HUDEP-2 (cell line): ENCODE measurements at regions not wholly inside any gene's neighbourhood (a gene's known extent, or its start where the extent isn't known, plus 50 kb on each side); places are given as distances from the start of the nearest gene placed in this dataset.

Source experiments
- DNase-seq, 76 experiments: peaks; one replicate each; lab custom pipeline; 2025; ENCODE audit not compliant: unreplicated experiment in 76 of 76; lab: John Stamatoyannopoulos, UW

DNA sequence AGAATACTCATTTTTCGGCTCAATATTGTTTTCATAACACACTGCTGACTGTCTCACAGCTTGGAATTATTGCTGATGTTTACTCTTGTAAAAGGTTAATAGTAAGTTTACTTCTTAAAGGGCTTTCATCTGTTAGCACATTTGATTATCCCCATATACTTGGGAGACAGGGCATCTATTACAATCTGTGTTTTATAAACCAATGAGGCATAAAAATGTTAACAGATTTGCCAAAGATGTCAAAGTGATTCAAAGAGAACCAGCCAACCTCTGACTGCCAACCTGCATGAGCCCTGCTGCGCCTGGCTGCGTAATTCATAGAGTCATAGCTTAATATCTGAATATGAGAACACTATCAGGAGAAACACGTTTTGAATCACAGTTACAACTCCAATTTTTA lies 665.6 kb downstream of the TRIML1 start:
- DNase-seq = no peak

DNA sequence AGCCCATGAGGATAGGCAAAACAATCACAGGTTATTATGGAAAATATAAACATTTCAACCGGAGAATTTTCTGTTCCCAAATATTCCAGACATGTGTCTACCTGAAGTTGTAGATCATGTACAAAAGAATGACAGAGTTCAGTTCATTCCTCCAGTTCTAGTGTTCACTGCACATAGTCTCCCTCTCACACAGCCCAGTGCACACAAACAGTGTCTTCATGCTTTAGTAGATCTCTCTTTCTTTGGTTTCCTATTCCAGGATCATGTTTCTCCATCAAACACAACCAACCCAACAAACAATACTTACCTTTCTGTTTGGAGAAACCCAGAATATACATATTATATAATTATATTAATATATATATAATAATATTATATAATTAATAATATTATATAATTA lies 671.9 kb downstream of the TRIML1 start:
- DNase-seq = no peak

DNA sequence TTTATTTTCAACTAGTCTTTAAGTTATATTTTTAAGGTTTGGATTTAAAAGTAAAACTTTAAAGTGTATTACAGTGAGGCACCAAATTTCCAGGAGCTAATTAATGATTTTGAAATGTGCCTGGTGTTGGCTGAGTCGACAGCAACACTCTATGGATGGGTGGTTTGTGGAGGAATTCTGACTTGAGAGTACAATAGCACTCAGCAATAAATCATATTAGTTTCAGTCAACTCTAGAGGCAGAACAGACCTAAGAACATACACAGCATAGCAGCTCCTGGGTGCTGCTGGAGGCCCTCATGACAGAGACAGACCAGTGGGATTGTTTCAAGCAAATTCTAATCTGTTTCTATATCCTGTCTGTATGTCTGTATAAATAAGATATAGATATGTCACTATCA lies 673.4 kb downstream of the TRIML1 start:
- DNase-seq = no peak

DNA sequence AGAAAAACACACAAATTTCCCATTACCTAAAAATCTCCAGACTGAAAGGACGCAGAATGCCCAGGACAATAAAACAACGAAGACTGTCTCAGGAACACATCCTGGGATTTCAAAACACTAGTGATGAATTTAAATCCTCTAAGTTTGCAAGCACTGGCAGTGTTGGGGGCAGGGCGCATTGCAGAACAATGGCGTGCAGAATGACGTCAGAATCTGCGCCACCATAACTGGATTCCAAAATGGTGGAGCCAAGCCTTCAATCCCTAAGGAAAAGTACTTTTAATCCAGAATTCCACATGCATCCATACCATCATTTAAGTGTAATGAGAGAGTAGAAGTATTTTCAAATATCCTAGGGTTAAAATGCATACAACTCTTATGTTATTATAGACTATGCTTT lies 679.1 kb downstream of the TRIML1 start:
- no peak for DNase-seq

DNA sequence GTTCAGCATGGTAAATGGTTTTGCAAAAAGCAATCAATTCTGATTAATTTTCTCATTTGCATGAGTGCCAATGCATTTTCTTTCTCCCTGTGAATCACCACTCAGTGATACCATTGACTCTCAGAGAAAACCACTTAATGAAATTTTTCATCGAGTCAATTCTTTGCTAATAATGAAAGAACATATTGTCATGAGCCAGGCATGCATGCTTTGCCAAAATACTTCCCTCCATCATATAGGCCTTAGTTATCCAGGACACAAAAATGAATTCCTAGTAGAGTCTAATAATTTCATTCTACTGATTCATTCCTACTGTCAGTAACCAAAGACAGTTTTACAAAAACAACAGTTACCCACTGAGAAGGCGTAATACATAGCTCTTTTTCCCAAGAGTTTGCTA lies 680.0 kb downstream of the TRIML1 start:
- no peak for DNase-seq

DNA sequence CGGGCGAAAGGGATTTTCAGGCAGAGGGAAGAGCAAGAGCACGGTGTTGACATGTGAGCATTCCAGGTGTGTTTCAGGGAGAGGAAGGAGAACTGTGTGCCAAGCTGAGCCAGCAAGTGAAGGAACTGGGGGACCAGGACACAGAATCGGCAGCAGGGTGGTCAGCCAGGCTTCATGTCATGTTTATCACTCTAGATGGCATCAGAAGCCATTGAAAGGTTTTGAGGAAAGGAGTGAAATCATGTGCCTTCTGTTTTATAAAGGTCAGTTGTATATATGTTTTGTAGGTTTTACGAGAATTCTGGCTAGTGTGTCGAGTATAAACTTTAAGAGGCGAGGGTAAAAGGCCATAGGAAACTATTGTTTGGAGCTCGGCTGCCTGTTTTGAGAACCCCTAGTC lies 682.3 kb downstream of the TRIML1 start:
- no peak for DNase-seq

DNA sequence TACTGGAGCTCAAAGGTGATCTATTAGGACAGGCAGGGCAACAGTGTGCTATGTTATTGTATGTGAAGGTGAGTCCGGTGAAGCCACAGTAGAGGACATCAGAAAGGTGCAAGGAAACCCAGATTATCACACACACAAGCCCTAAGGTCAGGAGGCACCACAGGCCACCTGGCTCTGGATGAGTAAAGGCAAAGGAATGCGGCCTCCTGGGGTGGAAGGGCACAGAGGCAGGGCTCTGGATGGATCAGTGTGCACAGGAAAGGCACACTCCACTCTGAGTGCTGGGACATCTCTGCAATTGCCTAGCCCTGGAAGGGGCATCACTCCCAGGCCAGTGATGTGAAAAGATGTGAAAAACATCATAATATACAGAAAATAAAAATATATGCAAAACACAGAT lies 683.5 kb downstream of the TRIML1 start:
- no peak for DNase-seq

DNA sequence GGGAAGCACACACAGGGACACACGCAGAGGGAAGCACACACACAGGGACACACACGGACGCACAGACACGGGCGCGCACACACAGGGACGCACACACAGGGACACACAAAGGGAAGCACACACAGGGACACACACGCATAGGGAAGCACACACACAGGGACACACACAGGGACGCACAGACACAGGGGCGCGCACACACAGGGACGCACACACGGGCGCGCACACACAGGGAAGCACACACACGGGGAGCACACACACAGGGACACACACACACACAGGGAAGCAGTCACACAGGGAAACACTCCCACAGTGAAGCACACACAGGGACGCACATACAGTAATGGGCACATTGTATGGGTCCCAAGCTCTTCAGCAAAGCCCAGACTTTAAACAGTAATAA lies 685.3 kb downstream of the TRIML1 start:
- DNase-seq = no peak

DNA sequence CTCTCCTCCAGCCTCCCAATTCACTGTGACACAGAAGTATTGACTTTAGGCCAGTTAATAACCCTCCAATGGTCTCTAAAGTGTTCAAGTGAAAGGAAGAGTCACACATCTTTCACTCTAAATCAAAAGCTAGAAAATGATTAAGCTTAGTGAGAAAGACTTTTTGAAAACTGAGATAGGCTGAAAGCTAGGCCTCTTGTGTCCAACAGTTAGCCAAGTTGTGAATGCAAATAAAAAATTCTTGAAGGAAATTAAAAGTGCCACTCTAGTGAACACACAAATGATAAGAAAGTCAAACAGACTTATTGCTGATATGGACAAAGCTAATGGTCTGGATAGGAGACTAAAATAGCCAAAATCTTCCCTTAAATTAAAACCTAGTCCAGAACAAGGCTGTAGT lies 687.2 kb downstream of the TRIML1 start:
- DNase-seq = no peak

DNA sequence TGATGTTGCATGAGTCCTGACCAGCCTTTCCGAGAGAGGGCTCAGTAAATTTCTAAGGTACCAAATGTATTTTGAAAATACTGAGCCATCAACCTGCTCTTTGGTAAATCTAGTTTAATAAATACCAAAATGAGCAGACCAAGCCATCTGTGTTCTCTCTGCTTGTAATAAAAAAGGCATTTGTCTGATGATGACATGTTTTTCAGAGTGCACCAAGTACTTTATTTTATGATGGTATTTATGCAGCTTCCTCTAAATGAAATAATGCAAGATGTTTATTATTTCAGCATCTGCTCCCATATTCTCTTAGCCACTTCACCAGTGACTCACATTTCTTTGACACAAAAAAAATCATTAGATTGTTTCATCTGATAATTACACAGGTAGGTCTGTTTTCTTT lies 700.5 kb downstream of the TRIML1 start:
- DNase-seq = no peak

DNA sequence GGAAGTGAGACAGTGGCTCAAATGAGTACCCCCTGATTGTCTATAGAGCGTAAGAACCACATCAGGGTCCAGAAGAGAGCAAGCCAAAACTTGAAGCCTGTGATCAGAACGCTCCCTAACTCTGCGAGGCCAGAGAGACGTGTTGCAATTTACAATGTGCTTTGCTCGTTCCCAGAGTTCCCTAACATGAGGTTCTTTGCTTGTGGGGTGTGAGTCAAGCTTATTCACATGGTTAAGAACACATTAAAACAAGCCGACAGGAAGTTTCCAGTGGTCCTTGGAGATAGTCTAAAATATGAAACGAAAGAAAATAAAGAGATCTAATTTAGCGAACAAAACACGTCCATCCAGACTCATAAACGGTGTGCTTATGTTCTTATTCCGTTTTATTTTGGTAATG lies 702.3 kb downstream of the TRIML1 start:
- no peak for DNase-seq

DNA sequence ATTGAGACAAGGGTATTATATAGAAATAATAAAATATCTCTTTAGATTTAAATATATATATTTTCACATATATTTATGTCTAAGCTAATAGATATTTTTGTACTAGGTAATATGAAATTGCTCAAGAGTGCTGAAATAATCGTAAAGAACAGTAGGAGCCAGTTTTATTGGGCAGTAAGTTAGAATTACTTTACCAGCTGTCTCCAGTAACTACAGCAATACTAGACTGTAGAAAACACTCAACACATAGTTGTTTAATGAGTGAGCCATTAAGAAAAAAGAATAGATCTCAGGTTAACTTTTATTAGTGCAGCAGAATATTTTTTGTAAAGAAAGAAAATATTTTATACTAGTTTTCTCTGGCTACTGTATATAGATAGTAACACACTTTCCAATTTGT lies 715.2 kb downstream of the TRIML1 start:
- DNase-seq = no peak

DNA sequence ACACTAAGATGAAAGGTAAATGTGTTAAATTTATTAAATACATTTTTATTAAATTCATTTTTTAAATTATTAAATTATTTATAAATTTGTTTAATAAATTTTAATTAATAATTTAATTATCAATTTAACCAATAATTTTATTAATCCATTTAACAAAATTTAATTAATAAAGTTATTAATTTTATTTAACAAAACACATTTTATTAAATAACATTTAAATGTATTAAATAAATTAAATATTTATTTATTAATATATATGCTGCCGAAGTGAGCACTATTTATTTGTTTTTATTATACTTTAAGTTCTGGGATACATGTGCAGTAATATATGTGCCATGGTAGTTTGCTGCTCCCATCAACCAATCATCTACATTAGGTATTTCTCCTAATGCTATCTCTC lies 719.5 kb downstream of the TRIML1 start:
- DNase-seq = no peak

DNA sequence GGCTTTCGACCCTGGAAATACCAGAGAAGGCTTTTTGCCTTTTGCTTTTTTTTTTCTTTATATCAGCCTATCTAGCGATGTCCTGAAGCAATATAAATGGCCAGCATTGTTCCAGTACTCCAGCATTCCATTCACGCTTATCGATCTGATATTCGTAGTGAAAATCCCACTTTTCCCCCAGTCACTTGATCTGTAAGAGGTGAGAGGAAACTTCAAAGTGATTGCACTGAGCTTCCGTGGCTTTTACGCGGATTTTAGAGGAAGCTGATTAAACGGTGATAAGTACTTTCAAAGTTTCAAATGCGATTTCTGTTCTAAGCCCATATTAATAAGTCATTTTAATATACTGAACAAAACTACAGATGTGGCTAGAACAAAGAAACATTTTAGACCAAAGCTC lies 725.5 kb downstream of the TRIML1 start:
- DNase-seq = no peak

DNA sequence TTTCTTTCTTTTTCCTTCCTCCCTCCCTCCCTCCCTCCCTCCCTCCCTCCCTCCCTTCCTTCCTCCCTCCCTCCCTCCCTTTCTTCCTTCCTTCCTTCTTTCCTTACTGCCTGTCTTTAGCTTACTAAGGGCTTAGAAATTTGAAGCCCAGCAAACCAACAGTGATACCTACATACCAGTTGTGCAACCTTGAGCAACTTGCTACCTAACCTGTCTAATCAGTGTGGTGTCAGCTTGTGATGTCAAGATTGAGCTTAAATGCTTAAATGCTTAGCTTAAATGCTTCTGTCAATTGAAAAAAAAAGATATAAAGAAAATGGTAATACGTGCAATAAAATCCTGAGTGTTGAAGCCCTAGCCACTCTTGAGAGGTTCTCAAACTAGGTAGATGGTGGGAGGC lies 728.6 kb downstream of the TRIML1 start:
- DNase-seq = no peak

DNA sequence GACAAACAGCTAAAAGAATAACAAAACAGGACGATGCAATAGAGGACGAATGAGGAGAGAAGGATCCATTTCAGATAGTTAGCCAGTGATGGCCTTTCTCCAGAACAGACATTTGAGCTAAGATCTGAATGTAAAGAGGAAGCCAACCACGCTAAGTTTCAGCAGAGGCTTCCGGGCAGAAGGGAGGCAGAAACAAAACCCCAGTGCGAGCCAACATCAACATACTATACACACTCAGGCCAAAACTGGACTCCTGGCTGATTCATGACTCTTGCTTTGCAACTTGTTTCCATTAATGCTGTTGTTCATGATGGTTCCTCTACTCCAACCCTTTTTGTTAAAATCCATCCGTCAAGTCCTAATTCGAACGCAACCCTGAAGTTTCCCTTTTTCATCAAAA lies 730.3 kb downstream of the TRIML1 start:
- no peak for DNase-seq

DNA sequence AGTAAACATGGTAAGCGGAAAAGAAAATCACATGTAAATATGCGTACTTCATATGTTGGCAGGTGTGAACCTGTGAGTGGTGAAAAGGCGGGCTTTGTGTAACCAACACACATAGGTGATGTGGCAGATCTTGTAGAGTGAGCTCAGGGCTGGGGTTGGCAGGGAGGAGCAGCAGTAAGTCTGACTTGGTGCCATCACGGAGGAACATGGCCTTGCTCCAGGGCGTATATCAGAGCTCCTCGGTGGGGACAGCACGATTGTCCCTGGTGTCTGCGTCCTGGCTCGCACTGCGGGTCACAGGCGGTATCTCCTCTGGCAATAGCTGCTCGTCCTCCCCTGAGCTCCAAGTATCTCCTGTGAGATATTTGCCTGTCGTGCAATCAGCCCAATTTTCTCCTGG lies 733.6 kb downstream of the TRIML1 start:
- DNase-seq = no peak

DNA sequence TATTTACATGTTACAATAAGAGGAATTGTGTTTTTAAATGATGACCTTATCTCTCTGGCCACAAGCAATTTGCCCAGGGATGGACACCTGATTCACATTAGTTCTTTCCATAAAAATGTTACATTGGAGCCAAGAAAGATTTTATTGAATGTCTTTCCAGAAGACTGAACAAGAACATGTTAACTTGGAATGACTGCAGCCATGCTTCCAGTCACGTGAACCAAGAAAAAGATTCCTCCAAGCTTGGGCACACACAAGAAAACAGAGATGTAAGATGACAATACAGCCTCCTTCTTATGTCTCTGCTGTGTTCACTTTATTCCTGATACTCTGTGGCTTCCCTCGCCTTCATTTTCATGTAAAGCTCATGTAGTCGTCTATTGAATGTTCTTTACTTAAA lies 737.6 kb downstream of the TRIML1 start:
- DNase-seq = no peak

DNA sequence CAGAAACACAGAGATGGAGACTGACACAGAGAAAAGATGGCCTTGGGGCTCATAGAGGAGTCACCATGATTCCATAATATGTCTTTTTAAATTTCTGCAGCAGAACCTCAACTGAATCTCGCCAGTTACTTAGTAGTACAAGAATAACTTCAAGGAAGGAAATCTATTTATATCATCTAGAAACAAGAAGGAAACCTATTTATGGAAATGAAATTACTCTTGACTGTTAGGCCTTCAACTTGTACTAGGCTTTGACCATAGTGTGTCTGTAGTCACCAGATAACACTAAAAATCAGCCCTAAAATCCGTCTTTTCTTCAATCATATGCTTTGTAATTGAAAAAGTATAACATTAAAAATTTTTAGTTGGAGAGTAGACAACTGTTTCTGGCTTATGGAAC lies 740.4 kb downstream of the TRIML1 start:
- no peak for DNase-seq

DNA sequence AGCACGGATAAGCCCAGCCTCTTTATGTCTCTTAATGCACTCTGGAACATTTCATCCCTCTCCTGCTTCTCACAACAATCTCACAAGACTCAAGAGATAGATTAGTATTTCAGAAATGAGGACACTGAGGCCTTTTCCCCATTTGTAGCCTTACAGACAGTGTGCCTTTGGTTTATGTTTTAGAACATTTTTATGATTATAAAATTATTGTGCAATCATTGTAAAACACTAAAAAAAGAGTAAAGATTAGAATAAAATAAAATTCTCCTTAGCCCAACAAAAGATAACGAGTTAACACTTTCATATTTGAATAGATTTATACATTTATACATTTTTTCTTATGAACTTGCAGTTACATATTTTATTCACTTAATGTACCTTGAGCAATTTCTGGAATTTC lies 748.7 kb downstream of the TRIML1 start:
- DNase-seq = no peak

DNA sequence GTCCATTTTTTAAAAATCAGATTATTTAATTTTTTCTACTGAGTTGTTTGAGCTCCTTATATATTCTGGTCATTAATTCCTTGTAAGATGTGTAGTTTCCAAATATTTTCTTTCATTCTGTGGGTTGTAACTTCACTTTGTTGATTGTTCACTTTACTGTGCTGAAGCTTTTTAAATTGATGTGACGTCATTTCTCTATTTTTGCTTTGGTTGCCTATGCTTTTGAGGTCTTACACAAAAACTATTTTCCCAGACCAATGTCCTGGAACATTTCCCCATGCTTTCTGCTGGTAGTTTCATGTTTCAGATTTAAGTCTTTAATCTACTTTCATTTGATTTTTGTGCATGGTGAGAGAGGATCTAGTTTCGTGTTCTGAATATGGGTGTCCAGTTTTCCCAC lies 753.6 kb downstream of the TRIML1 start:
- no peak for DNase-seq

DNA sequence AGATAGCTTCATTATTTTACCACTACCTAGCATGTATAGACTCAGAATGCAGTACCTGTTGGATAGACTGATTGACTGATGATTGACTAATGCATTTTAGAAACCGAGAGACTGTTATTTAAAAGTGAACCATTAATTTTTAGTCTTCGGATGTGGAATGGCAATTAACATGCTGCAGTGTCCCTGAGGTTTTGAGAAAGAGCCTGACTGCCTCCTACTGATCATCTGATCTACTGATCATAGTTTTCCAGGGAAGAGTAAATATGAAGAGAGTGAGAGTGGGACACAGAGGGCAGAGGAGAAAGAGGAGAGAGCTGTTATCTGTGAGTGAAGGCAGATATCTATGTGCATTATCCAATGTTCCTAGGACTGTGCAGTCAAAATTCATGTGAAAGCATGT lies 764.7 kb downstream of the TRIML1 start:
- no peak for DNase-seq

DNA sequence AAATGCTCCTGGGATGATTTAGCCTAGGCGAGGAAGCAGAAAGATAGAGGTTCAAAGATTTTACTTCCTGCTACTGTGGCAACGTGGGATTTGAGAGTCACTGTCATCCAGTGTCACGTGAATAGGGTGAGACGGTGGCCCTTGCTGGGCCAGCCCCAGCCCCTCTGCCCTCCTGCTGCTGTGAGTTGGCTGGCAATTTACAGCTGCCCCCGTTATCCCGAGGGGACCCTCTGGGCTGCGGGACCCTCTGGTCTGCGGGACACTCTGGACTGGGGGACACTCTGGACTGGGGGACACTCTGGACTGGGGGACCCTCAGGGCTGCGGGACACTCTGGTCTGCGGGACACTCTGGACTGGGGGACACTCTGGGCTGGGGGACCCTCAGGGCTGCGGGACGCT lies 765.4 kb downstream of the TRIML1 start:
- DNase-seq = no peak

DNA sequence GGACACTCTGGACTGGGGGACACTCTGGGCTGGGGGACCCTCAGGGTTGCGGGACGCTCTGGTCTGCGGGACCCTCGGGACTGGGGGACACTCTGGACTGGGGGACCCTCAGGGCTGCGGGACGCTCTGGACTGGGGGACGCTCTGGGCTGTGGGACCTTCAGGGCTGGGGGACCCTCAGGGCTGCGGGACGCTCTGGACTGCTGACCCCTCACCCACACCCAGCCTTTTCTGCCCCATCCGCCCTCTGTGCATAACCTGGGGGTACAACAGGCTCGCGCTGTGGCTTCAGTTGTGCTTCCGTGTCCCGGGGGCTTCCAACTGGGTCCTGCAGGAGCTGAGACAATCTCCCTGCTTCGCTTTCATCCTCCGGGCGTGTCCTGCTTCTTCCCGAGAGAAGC lies 766.0 kb downstream of the TRIML1 start:
- no peak for DNase-seq
